Medulla oblongata (tissue), 1 donor: ENCODE measurements at regions not wholly inside any gene's neighbourhood (a gene's known extent, or its start where the extent isn't known, plus 50 kb on each side); places are given as distances from the start of the nearest gene placed in this dataset.
"Not testable (repeated sequence)": the region's sequence is repeated elsewhere in the genome, so short reads cannot be mapped to it uniquely, and the experiment has no call there.

Experiments used
- DNase-seq: peaks from one replicate; pipeline ENCODE4 v3.0.0-alpha.2; 2015; ENCODE audit errors: extremely low spot score

DNA sequence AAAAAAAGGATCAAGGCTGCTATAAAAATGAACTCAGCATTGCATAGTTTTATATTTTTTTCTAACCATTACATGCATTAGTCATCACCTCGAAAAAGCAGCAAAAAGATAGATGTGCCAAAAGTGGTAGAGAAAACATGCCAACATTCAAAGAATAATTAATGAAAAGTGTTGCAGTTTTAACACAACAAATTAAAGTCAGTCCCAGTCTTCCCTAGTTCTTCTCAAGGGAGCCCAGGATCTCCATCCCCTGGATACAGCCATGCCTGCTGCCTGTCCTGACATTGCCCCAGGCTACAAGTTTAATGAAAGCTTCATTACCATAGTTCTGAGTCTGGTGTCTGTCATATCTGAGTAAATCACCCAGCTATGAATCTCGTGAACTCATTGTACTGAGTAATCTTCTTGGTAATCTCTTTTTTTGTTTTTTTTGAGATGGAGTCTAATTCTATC, 116.6 kb upstream of the KLF12 start:
- DNase-seq = no peak

DNA sequence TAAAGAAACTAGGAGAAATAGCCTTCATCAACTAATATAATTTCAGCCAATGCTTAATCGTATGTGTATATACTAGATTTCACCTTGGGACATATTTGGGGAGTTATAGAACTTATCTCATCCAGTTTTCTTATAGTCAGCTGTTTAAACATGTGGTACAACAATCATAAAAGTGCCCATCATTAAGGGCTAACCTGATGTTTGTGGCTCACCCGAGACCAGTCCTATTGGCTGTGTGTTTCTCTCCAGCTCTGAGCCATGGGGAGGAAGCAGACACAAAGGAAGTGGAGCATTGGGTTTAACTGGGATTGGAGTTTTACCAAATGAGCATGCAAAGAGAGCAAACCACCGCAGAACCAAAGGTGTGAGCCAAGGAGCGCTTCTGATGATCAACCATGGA, 114.3 kb upstream of the KLF12 start:
- DNase-seq = no peak

DNA sequence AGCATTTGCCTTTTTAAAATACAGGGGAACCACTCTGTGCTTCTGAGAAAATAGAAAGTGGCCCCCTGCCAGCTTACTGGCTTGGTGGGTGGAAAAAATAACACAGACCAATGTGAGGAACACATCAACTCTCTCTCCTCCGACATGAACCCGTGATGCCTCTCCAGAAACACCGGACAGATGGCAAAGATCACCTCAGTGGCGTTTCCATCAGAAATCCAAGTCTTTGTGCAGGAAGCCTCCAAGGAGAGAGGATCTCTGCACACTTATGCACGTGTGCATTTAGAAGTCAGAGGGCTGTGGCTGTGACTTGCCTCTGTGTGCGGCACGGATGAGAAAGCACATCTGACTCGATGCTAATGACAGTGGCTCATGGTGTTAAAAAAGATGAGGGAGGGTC, 112.3 kb upstream of the KLF12 start:
- peak; percentile 11 for DNase-seq

DNA sequence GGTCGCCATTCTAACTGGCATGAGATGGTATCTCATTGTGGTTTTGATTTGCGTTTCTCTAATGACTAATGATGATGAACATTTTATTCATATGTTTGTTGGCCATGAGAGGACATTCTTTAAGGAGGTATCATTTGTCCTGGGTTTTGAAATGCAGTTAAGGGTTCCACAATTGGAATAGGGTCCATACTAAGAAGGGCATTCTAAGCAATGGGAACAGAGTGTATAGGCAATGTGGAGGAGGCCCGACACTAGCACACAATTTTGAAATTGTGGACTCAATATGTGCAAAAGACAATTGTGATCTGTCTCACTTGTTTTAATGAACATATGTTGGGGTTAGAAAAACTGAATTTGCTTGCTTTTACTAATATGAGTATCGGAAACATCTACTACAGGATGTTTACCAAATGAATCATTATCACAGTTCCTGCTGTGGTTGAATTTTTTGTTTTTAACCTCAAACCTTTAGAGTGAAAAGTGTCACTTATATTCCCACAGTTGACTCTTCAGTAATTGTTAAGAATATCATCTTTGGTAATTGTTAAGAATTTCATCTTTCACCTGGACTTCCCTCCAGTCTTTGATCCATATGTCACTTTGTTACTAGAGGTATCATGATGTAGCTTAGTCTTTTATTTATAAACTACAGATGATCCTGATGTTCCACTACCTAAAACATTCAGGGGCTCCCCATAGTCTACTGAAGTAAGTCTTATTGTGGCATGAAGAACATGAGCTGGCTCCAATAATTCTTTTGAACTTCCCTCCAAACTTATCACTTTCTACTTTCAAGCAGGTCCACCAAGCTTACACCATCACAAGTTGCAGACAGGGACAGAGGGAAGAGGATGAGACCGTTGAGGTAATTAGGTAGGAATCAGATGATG, 109.7 kb upstream of the KLF12 start:
- no peak for DNase-seq

DNA sequence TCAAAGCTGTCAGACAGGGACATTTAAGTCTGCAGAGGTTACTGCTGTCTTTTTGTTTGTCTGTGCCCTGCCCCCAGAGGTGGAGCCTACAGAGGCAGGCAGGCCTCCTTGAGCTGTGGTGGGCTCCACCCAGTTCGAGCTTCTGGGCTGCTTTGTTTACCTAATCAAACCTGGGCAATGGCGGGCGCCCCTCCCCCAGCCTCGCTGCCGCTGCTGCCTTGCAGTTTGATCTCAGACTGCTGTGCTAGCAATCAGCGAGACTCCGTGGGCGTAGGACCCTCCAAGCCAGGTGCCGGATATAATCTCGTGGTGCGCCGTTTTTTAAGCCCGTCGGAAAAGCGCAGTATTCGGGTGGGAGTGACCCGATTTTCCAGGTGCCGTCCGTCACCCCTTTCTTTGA, 107.1 kb upstream of the KLF12 start:
- not testable (repeated sequence) for DNase-seq

DNA sequence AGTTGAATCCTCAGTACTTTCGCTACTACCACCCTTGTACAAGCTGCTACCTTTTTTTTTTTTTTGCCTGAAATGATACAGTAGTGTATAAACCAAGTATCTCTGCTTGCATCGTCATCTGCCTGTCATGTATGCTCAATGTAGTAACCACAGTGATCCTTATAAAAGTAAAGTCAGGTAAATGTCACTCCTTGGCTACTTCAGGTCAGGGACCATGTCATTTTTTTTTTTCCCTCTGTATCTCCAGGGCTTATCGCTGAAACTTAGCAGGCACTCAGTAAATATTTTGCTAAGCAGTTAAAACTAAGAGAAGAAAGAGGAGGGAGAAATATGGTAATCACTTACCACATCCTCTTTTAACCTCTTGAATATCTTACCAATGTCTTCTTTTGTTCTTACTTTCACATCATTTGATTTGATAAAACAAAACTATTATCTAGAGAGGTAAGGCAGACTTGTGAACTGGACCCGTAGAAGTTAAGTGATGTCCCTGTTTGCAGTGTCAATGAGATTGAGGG, 96.8 kb upstream of the KLF12 start:
- no peak for DNase-seq

DNA sequence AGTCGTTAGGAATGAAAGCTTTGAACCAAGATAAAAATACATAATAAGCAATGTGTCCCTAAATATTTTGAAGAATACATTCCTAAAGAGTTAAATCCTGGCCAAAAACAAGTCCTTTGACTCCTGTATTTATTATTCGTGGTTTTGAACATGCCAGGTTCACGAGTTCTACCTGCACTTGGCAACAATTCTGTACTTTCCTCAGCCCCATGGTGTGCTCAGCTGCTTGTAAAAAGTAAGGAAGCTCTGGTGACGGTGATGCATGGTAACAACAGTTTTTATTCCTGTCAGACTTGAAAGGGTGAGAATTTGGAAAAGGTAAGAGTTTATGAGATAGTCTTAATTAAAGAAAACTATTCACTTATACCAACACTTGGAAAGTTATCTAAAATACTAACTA, 95.0 kb upstream of the KLF12 start:
- no peak for DNase-seq

DNA sequence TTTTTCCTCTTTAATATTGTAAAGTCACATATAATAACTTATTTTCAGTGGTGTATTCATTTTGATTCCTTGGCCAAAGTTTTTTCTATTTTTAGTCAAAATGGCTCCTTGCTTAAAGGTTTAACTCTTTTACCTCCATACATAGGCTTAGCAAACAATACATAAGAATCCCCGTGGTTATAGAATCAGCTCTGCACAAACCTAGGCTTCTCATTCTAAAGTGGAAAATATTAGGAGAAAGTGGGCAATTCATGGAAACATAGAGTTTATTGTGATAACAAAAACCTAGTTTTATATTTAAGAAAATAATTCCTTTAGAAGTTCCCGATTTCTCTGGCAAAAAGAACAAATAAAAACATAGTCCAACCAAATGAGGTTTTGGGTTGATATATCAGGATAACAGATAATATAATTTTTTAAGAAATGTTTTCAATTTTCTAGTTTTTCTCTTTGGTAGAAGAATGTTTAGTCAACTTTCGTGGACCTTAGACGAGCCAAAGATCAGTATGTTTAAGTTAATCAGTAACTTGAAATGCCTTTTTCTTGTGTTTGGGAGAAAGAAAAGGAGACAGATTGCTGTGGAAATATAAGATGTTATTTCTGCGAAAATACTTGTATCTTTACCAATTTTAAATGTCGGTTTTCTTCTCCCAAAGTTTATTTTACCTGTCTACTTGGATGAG, 93.4 kb upstream of the KLF12 start:
- no peak for DNase-seq

DNA sequence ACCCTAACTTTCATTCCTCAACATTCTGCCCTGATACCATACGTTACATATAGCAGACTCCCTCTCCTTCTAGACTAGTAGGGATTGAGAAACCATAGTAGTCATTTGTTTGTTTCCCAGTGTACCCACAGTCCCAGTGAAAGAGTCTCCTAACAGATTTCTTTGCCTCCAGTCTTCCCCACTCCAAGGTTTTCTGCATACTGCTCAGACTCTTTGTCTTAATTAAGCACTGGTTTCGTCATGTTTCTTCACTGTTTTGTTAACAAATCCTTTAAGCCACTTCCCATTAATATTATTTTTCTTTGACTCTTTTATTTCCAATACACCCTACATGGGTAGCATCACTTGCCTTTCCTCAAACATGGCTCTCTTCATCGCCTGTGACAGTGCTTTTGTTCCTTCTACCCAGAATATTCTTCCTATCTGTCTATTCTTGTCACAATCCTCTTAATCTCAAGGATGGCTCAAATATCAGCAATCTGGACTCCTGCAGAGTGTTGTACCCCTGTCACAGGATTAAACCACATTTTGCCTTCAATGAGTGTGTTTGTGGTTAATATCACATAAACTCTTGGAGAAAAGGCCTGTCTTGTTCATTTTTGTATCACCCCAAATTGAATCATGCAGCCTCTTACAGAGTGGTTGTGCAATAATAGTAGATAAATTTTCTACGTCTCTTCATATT, 92.7 kb upstream of the KLF12 start:
- DNase-seq = no peak

DNA sequence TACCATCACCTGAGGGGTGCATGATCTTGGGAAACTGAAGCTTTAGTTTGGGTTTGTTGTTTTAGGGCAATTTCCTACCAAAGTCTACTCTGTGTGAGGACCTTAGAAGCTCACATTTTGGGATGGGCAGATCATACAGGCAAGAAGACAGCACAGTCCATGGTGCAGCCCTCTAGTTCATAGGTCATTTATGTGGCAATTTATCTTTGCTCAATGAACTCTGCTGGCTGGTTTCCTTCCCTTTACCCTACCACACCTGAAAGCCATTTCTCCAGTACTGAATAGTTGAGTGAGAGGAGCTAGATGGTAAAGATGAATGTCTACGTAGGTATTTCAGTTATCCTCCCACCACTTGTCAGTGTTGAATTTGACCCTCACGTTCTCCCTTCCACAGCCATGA, 87.5 kb upstream of the KLF12 start:
- no peak for DNase-seq

DNA sequence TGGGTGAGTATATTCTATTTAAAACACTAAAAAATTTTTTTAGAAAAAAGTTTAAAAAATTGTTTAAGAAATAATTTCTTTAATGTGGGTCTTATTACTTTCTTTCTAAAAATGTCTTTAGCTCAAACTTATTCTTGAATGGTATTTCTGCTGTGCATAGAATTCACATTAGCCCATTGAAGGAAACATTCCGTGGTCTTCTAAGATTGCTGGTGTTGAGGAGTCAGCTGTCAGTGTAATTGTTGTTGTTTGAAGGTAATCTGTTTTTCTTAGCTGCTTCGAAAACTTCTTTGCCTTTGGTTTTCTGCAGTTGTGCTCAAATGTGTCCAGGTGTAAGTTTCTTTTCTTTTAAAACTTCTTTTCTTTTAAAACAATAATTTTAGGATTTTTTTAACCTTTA, 85.4 kb upstream of the KLF12 start:
- no peak for DNase-seq

DNA sequence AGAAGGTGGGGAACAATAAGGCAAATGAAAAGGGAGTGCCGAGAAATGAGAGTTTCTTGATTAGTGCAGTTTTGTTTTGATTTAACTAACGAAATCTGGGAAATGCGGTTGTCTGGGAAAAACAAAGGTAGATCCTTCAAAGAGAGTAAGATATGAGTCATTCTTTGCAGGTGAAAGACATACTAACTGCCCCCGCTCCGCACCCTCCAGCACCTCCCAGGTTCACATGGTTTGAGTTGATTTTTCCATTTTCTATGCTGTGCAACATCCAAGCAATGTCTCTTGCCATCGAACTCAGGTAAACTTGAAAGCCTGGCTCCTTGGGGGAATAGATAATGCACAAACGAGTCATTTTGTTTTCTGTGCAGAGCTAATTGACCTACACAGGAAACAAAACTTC, 84.1 kb upstream of the KLF12 start:
- no peak for DNase-seq

DNA sequence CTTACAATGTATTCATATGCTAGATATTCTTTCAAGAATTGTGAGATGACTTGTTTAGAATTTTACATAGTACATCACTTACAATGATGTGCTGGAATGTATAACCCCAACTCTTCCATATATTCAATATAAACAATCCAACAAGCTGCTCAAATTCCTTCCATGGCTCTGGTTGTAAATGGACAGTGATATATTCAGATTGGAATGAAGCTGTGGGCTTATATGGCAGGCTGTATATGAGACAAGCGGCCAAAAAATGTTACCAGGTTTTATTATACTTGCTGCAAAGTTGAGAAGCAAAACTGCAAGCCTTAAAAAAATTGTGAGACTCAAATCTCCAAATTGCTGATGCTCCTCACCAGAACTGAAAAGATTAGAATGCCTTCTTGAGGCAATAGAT, 83.6 kb upstream of the KLF12 start:
- no peak for DNase-seq

DNA sequence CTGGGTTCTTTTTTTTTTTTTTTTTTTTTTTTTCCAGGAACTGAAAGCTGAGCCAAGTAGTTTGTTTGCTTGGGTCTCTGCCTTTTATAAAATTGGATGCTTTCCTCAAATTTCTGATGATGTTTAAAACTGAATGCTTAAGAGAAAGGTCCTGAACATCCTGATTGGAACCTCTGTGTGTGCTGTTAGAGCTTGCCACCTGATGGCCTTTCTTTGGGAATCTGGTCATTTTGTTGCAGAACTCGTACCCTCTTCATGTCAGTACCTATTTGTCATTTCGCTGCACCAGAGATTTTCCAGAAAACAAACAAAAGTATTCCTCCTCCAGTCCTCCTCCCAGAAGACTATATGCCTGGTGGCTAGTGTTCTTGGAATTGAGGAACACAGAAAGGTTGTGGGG, 81.2 kb upstream of the KLF12 start:
- no peak for DNase-seq

DNA sequence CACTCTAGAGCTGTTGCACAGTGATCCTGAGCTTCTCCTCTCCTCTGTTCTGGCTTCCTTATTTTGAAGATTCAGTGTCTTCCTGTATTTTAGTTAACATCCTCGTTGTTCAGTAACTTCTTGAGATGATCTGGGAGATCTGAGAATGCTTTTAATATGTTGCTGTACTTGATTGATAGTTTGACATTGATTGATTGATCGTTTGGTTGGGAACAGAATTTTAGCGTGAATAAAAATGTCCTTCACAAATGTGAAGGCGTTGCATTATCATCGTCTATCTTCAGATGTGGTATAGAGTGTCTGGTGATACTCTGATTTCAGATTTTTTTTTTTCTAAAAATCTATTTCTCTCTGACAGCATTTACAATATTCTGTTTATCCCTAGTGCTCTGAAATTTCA, 80.1 kb upstream of the KLF12 start:
- DNase-seq = no peak

DNA sequence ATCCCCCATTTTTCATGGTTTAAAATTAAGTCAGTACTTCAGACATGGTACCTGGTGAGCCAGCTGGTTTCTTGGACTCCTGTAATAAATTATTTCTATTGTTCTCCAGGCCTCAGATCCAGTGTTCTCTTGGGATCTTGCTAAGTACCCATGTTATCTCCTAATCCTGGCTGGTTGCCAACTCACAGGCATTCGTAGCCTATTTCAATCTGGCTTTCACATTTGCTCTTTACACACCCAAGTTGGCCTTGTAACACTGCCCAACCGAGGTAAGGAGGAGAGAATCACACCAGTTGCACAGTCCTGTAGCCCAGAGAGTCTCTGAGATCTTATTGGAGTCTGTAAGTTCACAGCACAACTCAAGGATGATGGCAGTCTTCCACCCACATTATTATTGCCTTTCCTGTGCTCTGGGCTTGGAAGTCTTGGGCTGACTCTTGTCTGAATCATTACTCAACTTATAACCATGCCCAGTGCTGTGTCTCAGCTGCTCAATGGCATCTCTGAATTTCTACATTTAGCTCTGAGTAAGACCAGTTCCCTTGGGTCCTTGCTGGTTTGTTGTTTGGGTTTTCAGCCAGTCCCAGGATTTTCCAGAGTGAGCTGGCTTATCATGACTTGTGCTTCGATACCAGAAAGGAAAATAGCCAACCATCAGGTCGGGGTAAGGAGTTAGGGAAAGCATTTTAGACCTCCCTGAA, 76.6 kb upstream of the KLF12 start:
- DNase-seq = no peak

DNA sequence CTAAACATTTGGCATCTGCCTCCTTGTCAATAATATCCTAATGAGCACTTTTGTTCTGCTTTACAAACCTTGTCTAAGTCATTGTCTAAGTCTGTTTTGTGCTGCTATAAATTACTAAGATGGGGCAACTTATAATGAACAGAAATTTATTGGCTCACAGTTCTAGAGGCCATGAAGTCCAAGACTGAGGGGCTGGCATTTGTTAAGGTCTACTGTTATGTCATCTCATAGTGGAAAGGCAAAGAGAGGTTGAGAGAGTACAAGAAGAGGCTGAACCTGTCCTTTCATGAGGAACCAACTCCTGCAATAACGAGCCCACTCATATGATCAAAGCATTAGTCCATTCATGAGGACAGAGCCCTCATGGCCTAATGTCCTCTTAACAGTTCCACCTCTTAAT, 72.7 kb upstream of the KLF12 start:
- no peak for DNase-seq

DNA sequence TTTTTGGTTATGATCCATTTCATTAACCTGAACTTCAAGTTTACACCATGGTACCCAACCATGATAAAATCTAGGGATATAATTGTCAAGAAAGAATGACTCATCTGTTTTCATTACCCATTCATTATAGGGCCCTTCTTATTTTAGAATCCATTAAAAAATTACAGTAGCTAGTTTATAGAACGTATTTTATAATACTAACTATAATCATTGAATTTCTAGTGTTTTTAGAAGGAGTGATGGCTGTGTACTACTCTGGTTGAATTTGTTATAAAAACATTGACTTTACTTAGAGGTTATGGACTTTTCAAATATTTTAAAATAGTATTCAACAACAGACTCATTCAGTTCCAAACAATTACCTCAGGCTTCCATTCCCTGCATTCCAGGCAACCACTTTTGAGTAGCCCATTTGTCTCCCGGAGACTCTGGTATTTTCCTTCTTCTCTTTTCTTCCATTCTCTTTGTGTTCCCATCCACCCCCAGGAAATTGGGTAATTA, 71.9 kb upstream of the KLF12 start:
- DNase-seq = no peak

DNA sequence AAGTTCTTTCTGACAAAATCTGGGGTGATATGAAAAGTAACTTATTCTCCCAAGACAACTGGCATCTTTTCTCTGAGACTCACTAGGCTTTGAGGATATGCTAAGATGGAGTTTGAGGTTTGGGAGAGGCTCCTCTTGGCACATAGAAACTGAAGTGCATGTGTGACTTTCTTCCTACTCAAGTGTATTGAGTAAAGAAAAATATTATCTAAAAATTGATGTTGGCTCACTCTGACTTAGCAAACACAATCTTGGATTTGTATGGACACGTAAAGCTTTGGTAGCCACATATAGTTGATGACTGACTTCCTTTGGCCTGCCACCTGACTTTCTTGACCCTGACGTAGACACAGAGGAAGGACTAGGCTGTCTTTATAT, 71.1 kb upstream of the KLF12 start:
- no peak for DNase-seq

DNA sequence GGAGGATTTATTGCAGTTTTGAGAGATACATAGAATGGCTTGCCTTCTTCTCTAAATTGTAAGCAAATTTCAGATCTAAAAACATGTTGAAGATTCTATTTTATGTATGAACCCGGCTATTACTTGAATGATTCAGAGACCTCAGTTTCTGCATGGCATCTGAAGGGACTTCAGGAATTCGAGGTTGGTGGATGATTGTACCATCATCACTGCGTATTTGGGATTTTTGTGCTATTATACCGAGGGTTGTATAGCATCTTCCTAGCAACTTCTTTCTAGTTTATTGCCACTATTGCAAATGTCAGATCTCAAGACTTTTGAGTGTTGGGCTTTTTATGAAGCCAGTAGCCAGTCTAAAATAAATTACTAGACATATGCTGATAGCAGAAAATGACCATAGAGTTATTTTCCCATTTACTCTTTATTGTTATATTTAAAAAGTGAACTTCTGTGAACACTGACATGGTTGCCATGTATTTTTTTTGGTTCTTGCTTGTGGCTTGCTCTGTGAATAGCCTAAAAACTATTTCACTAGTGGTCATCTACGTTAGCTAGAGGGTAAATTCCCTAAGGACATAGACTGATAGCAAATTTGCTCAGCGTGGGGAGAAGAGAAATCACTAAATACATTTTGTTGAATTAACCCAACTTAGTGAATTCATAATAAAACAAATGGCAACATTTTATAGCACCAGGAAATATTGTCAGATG, 70.6 kb upstream of the KLF12 start:
- DNase-seq = no peak

DNA sequence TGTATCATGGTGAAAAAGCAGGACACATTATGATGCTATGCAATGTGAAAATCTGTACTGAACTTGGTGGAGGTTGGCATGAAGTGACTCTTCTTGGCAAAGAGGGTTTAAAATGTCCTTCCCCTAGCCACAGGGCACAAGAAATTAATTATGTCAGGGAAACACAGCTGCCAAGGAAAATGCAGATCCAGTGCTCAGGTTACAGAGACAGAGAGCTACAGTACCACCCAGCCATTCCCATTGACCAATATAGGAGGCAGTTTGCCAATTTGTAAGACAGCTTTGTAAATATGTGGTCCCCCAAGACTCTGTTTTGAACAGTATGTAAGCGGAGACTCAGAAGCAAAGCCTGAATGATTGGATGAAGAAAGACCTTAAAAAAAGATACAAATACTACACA, 69.4 kb upstream of the KLF12 start:
- no peak for DNase-seq
